AG09319 (cell line): ENCODE measurements at regions not wholly inside any gene's neighbourhood (a gene's known extent, or its start where the extent isn't known, plus 50 kb on each side); places are given as distances from the start of the nearest gene placed in this dataset.

Source experiments
- DNase-seq: peaks from one replicate; pipeline ENCODE4 v3.0.0-alpha.2; 2010; ENCODE audit warnings: low read depth; ENCODE audit errors: extremely low read depth
- CTCF ChIP-seq: IDR thresholded peaks from 2 replicates; pipeline ENCODE4 v1.5.1; 2011; ENCODE audit warnings: low read depth, mild to moderate bottlenecking, inconsistent platforms, low read length, moderate library complexity

- DNase-seq, result no peak
- no peak for TF ChIP-seq CTCF
Measured at GRCh38 chr13:78787190-78787589, 128.2 kb upstream of the OBI1 start.

GRCh38 chr13:78786459-78786858, 127.5 kb upstream of the OBI1 start:
- DNase-seq, result no peak
- TF ChIP-seq CTCF, result no peak

GRCh38 chr13:78785764-78786163, 126.8 kb upstream of the OBI1 start:
- no peak for TF ChIP-seq CTCF
- no peak for DNase-seq

- no peak for DNase-seq
- no peak for TF ChIP-seq CTCF
Measured at GRCh38 chr13:78784014-78784750, 125.2 kb upstream of the OBI1 start.

GRCh38 chr13:78780708-78781107, 121.8 kb upstream of the OBI1 start:
- no peak for DNase-seq
- TF ChIP-seq CTCF, result no peak

GRCh38 chr13:78779608-78780007, 120.7 kb upstream of the OBI1 start:
- no peak for TF ChIP-seq CTCF
- no peak for DNase-seq

- no peak for DNase-seq
- TF ChIP-seq CTCF, result no peak
Measured at GRCh38 chr13:78777976-78778375, 119.0 kb upstream of the OBI1 start.
